ENCODE measurements at regions not wholly inside any gene's neighbourhood (a gene's known extent, or its start where the extent isn't known, plus 50 kb on each side); places are given as distances from the start of the nearest gene placed in this dataset.

GRCh38 chr2:16313235-16313975 is 352.2 kb downstream of the CYRIA start:
- TF ChIP-seq EP300 (IDR thresholded peaks at IDR 0.05): no peak
- no peak for TF ChIP-seq CTCF (IDR thresholded peaks at IDR 0.05)
- no peak for TF ChIP-seq POLR2A (IDR thresholded peaks at IDR 0.05)
- TF ChIP-seq POLR2AphosphoS5 (IDR thresholded peaks at IDR 0.05): no peak

All from sigmoid colon (tissue), 4 donors.